ENCODE measurements at regions not wholly inside any gene's neighbourhood (a gene's known extent, or its start where the extent isn't known, plus 50 kb on each side); places are given as distances from the start of the nearest gene placed in this dataset.
"Not testable (repeated sequence)": the region's sequence is repeated elsewhere in the genome, so short reads cannot be mapped to it uniquely, and the experiment has no call there.

- not testable (repeated sequence) for TF ChIP-seq CTCF (IDR thresholded peaks at IDR 0.05; ENCODE audit: extremely low read depth in 1 of 2, insufficient read depth in 1 of 2, low read depth in 1 of 2, low read length in 2 of 2); POLR2A (IDR thresholded peaks at IDR 0.05; ENCODE audit: low read depth, low read length); MAX (IDR thresholded peaks at IDR 0.05; ENCODE audit: insufficient read depth, insufficient read length); JUN (IDR thresholded peaks at IDR 0.05; ENCODE audit: borderline replicate concordance, insufficient read depth, insufficient read length, low read depth); POLR2AphosphoS5 (IDR thresholded peaks at IDR 0.05; ENCODE audit: insufficient read depth, low read depth, low read length); GATA2 (IDR thresholded peaks at IDR 0.05; ENCODE audit: insufficient read depth, insufficient read length, low read depth, low read length); EZH2 (IDR thresholded peaks at IDR 0.05; ENCODE audit: borderline replicate concordance, low read depth, low read length, severe bottlenecking); MYC (IDR thresholded peaks at IDR 0.05; ENCODE audit: low read depth, low read length)
These were observed 282.0 kb upstream of the ZNF337 start for GRCh38 chr20:25978450-25979190.
